DND-41 (cell line): ENCODE measurements at regions not wholly inside any gene's neighbourhood (a gene's known extent, or its start where the extent isn't known, plus 50 kb on each side); places are given as distances from the start of the nearest gene placed in this dataset.

Source experiments
- ATAC-seq: fragments of 200-7000 bp; cut with Tn5 transposase; 3 replicates; pipeline ENCODE4 v1.9.1; 2021; ENCODE audit warnings: low read depth; ENCODE audit not compliant: insufficient read depth
- DNase-seq: peaks from one replicate; pipeline ENCODE4 v3.0.0-alpha.2; 2020
- H2AFZ ChIP-seq: 2 replicates; pipeline ENCODE4 v1.6.0; 2012; ENCODE audit warnings: low read depth, low read length
- H3K27ac ChIP-seq: 2 replicates; pipeline ENCODE4 v1.5.1; 2012; ENCODE audit warnings: low read length, inconsistent platforms
- H3K27me3 ChIP-seq: fragments of 200-600 bp; sonication (generic); 2 replicates; pipeline ENCODE4 v1.6.0; 2012; ENCODE audit warnings: low read length, mild to moderate bottlenecking, inconsistent platforms; ENCODE audit not compliant: insufficient read depth, poor library complexity
- H3K36me3 ChIP-seq: 2 replicates; pipeline ENCODE4 v1.5.1; 2012; ENCODE audit warnings: low read length, inconsistent platforms; ENCODE audit not compliant: insufficient read depth
- H3K4me1 ChIP-seq: 2 replicates; pipeline ENCODE4 v1.5.1; 2012; ENCODE audit warnings: mild to moderate bottlenecking, low read length; ENCODE audit not compliant: insufficient read depth
- H3K4me2 ChIP-seq: 2 replicates; pipeline ENCODE4 v1.6.0; 2012; ENCODE audit warnings: mild to moderate bottlenecking, moderate library complexity, low read length, inconsistent platforms; ENCODE audit not compliant: insufficient read depth
- H3K4me3 ChIP-seq, 2 experiments: fragments of 200-600 bp in 1 of 2; shearing (Covaris generic) in 1 of 2; 2 replicates each; pipeline ENCODE4 v1.5.1; 2012 to 2016; ENCODE audit warnings: inconsistent platforms in 2 of 2, low read length in 2 of 2, mild to moderate bottlenecking in 2 of 2, low read depth in 1 of 2, moderate library complexity in 1 of 2
- H3K79me2 ChIP-seq: 2 replicates; pipeline ENCODE4 v1.6.0; 2012; ENCODE audit warnings: low read length, inconsistent platforms; ENCODE audit not compliant: insufficient read depth
- H3K9ac ChIP-seq: 2 replicates; pipeline ENCODE4 v1.6.0; 2012; ENCODE audit warnings: low read depth, mild to moderate bottlenecking, inconsistent platforms, low read length, moderate library complexity
- H3K9me3 ChIP-seq: 2 replicates; pipeline ENCODE4 v1.5.1; 2012; ENCODE audit warnings: low read length, moderate library complexity, mild to moderate bottlenecking, inconsistent platforms; ENCODE audit not compliant: insufficient read depth, severe bottlenecking
- H4K20me1 ChIP-seq: 2 replicates; pipeline ENCODE4 v1.6.0; 2012; ENCODE audit warnings: low read length; ENCODE audit not compliant: insufficient read depth
- EZH2 ChIP-seq: IDR thresholded peaks from 3 replicates; pipeline ENCODE4 v1.6.1; 2012; ENCODE audit warnings: borderline replicate concordance, low read depth, mild to moderate bottlenecking, moderate library complexity, low read length, inconsistent platforms; ENCODE audit not compliant: severe bottlenecking
- TF ChIP-seq, protein P1 (sequence below): IDR thresholded peaks from 2 replicates; pipeline ENCODE4 v1.5.1; 2012; ENCODE audit warnings: borderline replicate concordance, low read length, moderate library complexity, mild to moderate bottlenecking; ENCODE audit not compliant: poor library complexity, severe bottlenecking; ENCODE audit errors: extremely low read depth

DNA sequence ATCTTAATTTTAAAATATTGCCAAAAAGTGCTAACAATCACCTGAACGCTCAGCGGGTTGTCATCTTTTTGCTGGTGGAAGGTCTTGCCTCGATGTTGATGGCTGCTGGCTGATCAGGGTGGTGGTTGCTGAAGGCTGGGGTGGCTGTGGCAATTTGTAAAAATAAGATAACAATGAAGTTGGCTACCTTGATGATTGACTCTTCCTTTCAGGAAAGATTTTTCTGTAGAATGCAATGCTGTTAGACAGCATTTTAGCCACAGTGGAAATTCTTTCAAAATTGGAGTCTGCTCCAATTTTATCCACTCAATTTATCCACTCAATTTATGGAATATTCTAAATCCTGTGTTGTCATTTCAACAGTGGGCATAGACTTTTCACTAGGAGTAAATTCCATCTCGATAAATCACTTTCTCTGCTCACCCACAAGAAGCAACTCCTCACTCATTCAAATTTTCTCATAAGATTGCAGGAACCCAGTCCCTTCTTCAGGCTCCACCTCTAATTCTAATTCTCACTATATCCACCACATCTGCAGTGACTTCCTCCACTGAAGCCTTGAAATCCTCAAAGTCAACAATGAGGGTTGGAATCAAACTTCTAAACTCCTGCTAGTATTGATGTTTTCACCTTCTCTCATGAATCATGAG is 78.8 kb downstream of the LINC01488 start:
- no peak overlapping the region for H3K27ac ChIP-seq
- no peak for TF ChIP-seq EZH2
- TF ChIP-seq, protein P1, sequence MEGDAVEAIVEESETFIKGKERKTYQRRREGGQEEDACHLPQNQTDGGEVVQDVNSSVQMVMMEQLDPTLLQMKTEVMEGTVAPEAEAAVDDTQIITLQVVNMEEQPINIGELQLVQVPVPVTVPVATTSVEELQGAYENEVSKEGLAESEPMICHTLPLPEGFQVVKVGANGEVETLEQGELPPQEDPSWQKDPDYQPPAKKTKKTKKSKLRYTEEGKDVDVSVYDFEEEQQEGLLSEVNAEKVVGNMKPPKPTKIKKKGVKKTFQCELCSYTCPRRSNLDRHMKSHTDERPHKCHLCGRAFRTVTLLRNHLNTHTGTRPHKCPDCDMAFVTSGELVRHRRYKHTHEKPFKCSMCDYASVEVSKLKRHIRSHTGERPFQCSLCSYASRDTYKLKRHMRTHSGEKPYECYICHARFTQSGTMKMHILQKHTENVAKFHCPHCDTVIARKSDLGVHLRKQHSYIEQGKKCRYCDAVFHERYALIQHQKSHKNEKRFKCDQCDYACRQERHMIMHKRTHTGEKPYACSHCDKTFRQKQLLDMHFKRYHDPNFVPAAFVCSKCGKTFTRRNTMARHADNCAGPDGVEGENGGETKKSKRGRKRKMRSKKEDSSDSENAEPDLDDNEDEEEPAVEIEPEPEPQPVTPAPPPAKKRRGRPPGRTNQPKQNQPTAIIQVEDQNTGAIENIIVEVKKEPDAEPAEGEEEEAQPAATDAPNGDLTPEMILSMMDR: no peak
- no peak overlapping the region for H2AFZ ChIP-seq
- H3K9me3 ChIP-seq: no peaks in the 10 kb centered on the region
- H3K4me3 ChIP-seq: no peak overlapping the region
- H3K4me1 ChIP-seq: peaks cover 9% of the 10 kb centered on the region
- H3K4me2 ChIP-seq: no peak overlapping the region
- peaks cover 19% of the 10 kb centered on the region for H3K27me3 ChIP-seq
- H3K36me3 ChIP-seq: no peaks in the 10 kb centered on the region
- no peaks in the 10 kb centered on the region for H3K79me2 ChIP-seq
- no peak overlapping the region for H3K9ac ChIP-seq
- ATAC-seq (no peak), DNase-seq (no peak)
- H4K20me1 ChIP-seq: peaks cover 6% of the 10 kb centered on the region; the same call in 1 of the 2 replicates

DNA sequence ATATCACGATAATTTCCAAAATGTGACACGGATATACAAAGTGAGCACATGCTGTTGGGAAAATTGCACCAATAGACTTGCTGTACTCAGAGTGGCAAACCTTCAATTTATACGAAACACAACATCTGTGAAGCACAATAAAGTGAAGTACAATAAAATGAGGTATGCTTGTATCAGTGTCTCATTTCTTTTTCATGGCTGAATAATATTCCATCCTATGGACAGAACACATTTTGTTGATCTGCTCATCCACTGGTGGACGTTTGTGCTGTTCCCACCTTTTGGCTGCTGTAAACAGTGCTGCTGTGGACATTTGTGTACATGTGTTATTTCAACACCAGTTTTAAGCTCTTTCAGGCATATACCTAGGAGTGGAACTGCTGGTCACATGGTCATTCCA is 78.7 kb upstream of the CCND1 start:
- DNase-seq (no peak), ATAC-seq (no peak)
- Histone ChIP-seq H3K27me3 (peaks cover 19% of the 10 kb centered on the region), H3K9me3 (no peaks in the 10 kb centered on the region), H3K9ac (no peak overlapping the region), H2AFZ (no peak overlapping the region), H3K36me3 (no peaks in the 10 kb centered on the region), H3K4me3 (no peak overlapping the region), H3K79me2 (no peaks in the 10 kb centered on the region), H3K27ac (no peak overlapping the region), H3K4me2 (no peak overlapping the region), H3K4me1 (peaks cover 9% of the 10 kb centered on the region), H4K20me1 (peaks cover 4% of the 10 kb centered on the region; the same call in 1 of the 2 replicates)
- TF ChIP-seq, protein P1: no peak

DNA sequence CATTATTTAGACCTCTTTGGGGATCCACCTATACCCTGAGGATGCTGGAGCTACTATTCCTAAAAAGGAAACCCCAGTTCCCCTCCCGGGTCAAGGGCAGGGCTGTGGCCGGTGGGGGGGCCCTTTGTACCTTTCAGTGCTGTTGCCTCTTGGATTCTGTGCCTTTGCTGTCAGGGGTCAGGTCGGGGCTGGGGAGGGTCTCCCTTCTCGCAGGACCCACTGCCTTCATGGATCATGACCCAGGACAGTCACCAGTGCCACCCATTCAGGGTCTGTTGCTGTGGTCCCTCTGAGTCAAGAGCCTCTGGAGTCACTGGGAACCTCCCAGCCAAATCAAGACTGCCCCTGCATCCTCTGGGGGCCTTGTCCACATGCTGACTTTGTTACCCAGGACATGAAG is 78.1 kb upstream of the CCND1 start:
- TF ChIP-seq, protein P1: no peak
- TF ChIP-seq EZH2: no peak
- H3K4me2 ChIP-seq: no peak overlapping the region
- H3K27me3 ChIP-seq: peaks cover 19% of the 10 kb centered on the region
- H3K9ac ChIP-seq: no peak overlapping the region
- DNase-seq (no peak), ATAC-seq (no peak)
- no peak overlapping the region for H3K4me3 ChIP-seq
- no peak overlapping the region for H3K27ac ChIP-seq
- H3K36me3 ChIP-seq: no peaks in the 10 kb centered on the region
- no peak overlapping the region for H2AFZ ChIP-seq
- peaks cover 9% of the 10 kb centered on the region for H3K4me1 ChIP-seq
- H3K9me3 ChIP-seq: no peaks in the 10 kb centered on the region
- no peaks in the 10 kb centered on the region for H3K79me2 ChIP-seq
- peaks cover 4% of the 10 kb centered on the region; the same call in 1 of the 2 replicates for H4K20me1 ChIP-seq
